Vagina (tissue), 2 donors: ENCODE measurements at regions not wholly inside any gene's neighbourhood (a gene's known extent, or its start where the extent isn't known, plus 50 kb on each side); places are given as distances from the start of the nearest gene placed in this dataset.

Experiments used
- DNase-seq, 2 donors: peaks; one replicate each; pipeline ENCODE4 v3.0.0-alpha.2; 2017; ENCODE audit errors: extremely low spot score in 2 of 2
- H3K27ac ChIP-seq: fragments of 200-600 bp; sonication (generic); one replicate; pipeline ENCODE4 v1.5.1; 2019
- H3K27me3 ChIP-seq: fragments of 200-600 bp; sonication (generic); one replicate; pipeline ENCODE4 v1.5.1; 2019
- H3K36me3 ChIP-seq, 2 donors: fragments of 200-600 bp; sonication (generic); one replicate each; pipeline ENCODE4 v1.5.1; 2017 to 2019
- H3K4me1 ChIP-seq: fragments of 200-600 bp; sonication (generic); one replicate; pipeline ENCODE4 v1.5.1; 2019
- H3K4me3 ChIP-seq, 2 donors: fragments of 200-600 bp; sonication (generic); 1 replicate in 1 of 2; 2 replicates in 1 of 2; pipeline ENCODE4 v1.5.1; 2016 to 2019
- H3K9me3 ChIP-seq: fragments of 200-600 bp; sonication (generic); one replicate; pipeline ENCODE4 v1.5.1; 2019
- CTCF ChIP-seq, 3 experiments: fragments of 450-650 bp in 2 of 3; fragments of 200-600 bp in 1 of 3; sonication (generic) in 1 of 3; IDR thresholded peaks; one replicate each; pipeline ENCODE4 v1.5.1; 2017 to 2019; ENCODE audit warnings: antibody characterized with exemption in 3 of 3, mild to moderate bottlenecking in 2 of 3, moderate library complexity in 2 of 3
- POLR2A ChIP-seq, 2 donors: fragments of 450-650 bp; IDR thresholded peaks; one replicate each; pipeline ENCODE4 v1.6.1; 2017; ENCODE audit warnings: antibody characterized with exemption in 2 of 2, mild to moderate bottlenecking in 2 of 2, moderate library complexity in 2 of 2
- POLR2AphosphoS5 ChIP-seq, 2 donors: sonication (generic); formaldehyde crosslinking; IDR thresholded peaks; one replicate each; pipeline ENCODE4 v1.9.0; 2017; ENCODE audit warnings: antibody characterized with exemption in 2 of 2, mild to moderate bottlenecking in 2 of 2, low read depth in 1 of 2; ENCODE audit not compliant: insufficient read depth in 1 of 2
- intact Hi-C: fragments of 100-400 bp; cut with DNase I; formaldehyde crosslinking; loops from one replicate; pipeline ENCODE4 v1.15.1; 2023

- Histone ChIP-seq H3K27me3 (no peaks in the 10 kb centered on the region), H3K4me3 (no peak overlapping the region), H3K36me3 (no peaks in the 10 kb centered on the region), H3K4me1 (peaks cover 19% of the 10 kb centered on the region), H3K9me3 (no peaks in the 10 kb centered on the region), H3K27ac (no peak overlapping the region)
- intact Hi-C loops: no loop called here
- TF ChIP-seq CTCF (IDR thresholded peaks at IDR 0.05) (no peak), POLR2A (IDR thresholded peaks at IDR 0.05) (no peak), POLR2AphosphoS5 (IDR thresholded peaks at IDR 0.05; ENCODE audit: insufficient read depth in 1 of 2, low read depth in 1 of 2) (no peak)
- DNase-seq: no peak
Measured at GRCh38 chr10:30185916-30186315, 126.5 kb upstream of the JCAD start.

GRCh38 chr10:30185341-30185740, 126.0 kb upstream of the JCAD start:
- peaks cover 19% of the 10 kb centered on the region for H3K4me1 ChIP-seq
- H3K4me3 ChIP-seq: no peak overlapping the region
- TF ChIP-seq POLR2AphosphoS5 (IDR thresholded peaks at IDR 0.05; ENCODE audit: insufficient read depth in 1 of 2, low read depth in 1 of 2): no peak
- DNase-seq: no peak
- intact Hi-C loops: no loop called here
- H3K36me3 ChIP-seq: no peaks in the 10 kb centered on the region
- no peaks in the 10 kb centered on the region for H3K27me3 ChIP-seq
- H3K9me3 ChIP-seq: no peaks in the 10 kb centered on the region
- no peak overlapping the region for H3K27ac ChIP-seq

GRCh38 chr10:30184397-30185033, 125.1 kb upstream of the JCAD start:
- Histone ChIP-seq H3K4me1 (peaks cover 19% of the 10 kb centered on the region), H3K9me3 (no peaks in the 10 kb centered on the region), H3K27ac (no peak overlapping the region), H3K4me3 (no peak overlapping the region), H3K27me3 (no peaks in the 10 kb centered on the region), H3K36me3 (no peaks in the 10 kb centered on the region)
- no peak for TF ChIP-seq POLR2A (IDR thresholded peaks at IDR 0.05)
- no peak for TF ChIP-seq CTCF (IDR thresholded peaks at IDR 0.05)
- no peak for TF ChIP-seq POLR2AphosphoS5 (IDR thresholded peaks at IDR 0.05; ENCODE audit: insufficient read depth in 1 of 2, low read depth in 1 of 2)
- no peak for DNase-seq
- intact Hi-C loops: no loop called here

GRCh38 chr10:30183055-30183402, 123.6 kb upstream of the JCAD start:
- Histone ChIP-seq H3K4me3 (no peak overlapping the region), H3K4me1 (peaks cover 19% of the 10 kb centered on the region), H3K9me3 (no peaks in the 10 kb centered on the region), H3K27me3 (no peaks in the 10 kb centered on the region), H3K36me3 (no peaks in the 10 kb centered on the region), H3K27ac (peak overlapping the region; percentile 66)
- TF ChIP-seq POLR2AphosphoS5 (IDR thresholded peaks at IDR 0.05; ENCODE audit: insufficient read depth in 1 of 2, low read depth in 1 of 2) (no peak), CTCF (IDR thresholded peaks at IDR 0.05) (no peak), POLR2A (IDR thresholded peaks at IDR 0.05) (no peak)
- intact Hi-C loops: no loop called here
- no peak for DNase-seq

GRCh38 chr10:30182191-30183054, 123.0 kb upstream of the JCAD start:
- TF ChIP-seq POLR2AphosphoS5 (IDR thresholded peaks at IDR 0.05; ENCODE audit: insufficient read depth in 1 of 2, low read depth in 1 of 2) (no peak), CTCF (IDR thresholded peaks at IDR 0.05) (no peak), POLR2A (IDR thresholded peaks at IDR 0.05) (no peak)
- DNase-seq: no peak
- no peaks in the 10 kb centered on the region for H3K36me3 ChIP-seq
- H3K4me1 ChIP-seq: peaks cover 19% of the 10 kb centered on the region
- intact Hi-C loops: no loop called here
- no peaks in the 10 kb centered on the region for H3K9me3 ChIP-seq
- peak overlapping the region in 1 of 2 donors; percentile 4 for H3K4me3 ChIP-seq
- H3K27me3 ChIP-seq: no peaks in the 10 kb centered on the region
- H3K27ac ChIP-seq: peak overlapping the region; percentile 66
